Frontal cortex (tissue), 3 donors: ENCODE measurements at regions not wholly inside any gene's neighbourhood (a gene's known extent, or its start where the extent isn't known, plus 50 kb on each side); places are given as distances from the start of the nearest gene placed in this dataset.

Experiments
- DNase-seq, 2 donors: peaks; one replicate each; pipeline ENCODE4 v3.0.0; 2012; ENCODE audit warnings: low spot score in 2 of 2
- FAIRE-seq: peaks from 2 replicates; lab custom pipeline; 2012; peaks lifted over from hg19 to GRCh38; lab: Jason Lieb, UNC
- donor health status: control.
- donor health status: control.
- donor health status: control.

DNA sequence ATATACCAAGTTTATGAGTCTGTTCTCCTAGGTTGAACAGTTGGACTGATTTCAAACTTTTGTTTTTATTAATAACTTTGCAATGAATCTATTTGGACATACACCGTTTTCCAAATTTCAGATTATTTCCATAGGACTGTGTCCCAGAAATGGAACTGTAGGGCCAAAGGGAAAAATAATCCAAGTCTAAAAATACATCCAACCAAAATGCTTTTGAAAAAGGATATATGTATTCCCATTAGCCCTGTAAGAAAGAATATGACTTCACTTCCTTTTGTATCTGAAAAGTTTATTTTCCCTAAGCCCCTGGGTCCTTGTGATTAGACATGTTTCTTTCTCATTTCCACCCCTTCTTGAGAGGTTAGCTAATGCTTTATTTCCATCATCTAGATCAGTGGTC, 434.2 kb upstream of the MKI67 start:
- DNase-seq (no peak), FAIRE-seq (no peak)

- no peak for FAIRE-seq
- DNase-seq, result no peak
Observed at GRCh38 chr10:128560993-128561392, 434.8 kb upstream of the MKI67 start.

DNA sequence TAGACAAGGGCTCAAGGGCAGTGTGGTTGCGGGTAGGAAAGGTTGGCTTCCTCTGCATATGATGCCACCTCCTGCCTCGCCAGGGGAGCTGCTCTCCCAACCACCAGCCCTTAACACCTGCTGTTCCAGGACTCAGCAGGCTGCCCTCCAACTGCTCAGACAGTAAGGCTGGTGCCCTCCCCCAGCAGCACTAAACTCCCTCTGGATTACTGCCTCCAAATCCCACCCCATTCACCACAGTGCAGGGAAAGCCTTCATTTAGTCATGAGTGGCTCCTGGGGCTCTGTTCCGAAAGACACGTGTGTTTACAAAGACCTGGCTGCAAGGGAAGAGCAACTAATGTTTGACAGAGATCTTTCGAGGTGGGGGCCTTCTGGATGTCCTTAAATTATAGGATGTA, 437.2 kb upstream of the MKI67 start:
- FAIRE-seq (no peak), DNase-seq (no peak)

DNA sequence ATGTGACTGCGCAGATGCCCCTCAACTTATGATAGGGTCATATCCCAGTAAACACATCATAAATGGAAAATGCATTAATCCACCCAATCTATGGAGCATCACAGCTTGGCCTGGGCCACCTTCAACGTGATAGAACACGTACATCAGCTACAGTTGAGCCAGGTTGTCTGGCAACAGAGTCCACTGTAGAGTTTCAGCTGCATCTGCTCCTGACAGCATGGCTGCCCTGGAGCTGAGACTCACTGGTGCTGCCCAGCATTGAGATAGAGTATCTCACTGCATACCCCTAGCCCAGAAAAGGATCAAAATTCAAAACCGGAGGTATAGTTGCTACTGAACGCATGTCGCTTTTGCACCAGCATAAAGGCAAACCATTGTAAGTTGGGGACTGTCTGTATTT, 437.7 kb upstream of the MKI67 start:
- DNase-seq, result no peak
- no peak for FAIRE-seq

DNA sequence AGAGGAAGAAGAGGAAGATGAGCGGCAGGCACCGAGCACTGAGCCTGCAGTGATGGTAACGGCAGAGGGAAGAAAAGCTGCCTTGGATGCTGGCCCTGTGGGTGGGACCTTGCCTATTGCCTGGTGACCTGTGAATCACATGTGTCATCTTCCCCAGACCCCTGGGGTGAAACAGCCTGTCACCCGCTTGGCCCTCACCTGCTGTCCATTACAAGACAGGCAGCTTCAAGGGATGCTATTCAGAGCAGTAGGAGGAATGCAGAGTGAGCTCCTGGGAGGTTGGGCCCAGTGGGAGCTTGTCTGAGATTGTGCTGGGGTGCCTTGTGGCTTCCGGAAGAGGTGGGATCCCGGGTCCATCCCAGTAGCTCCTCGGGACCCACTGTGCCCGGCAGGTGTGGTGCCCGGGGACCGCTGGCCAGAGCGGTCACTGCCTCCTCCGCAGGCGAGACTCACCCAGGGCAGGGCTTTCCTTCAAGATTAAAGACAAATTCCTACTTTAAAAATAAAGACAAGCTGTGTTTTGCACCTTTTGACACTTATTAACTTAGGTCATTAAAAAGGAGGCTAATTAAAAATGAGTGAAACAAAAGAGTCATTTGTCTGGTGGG, 440.2 kb upstream of the MKI67 start:
- FAIRE-seq (no peak), DNase-seq (no peak)

- FAIRE-seq (no peak), DNase-seq (no peak)
Observed at GRCh38 chr10:128567551-128567950, 441.3 kb upstream of the MKI67 start.

DNA sequence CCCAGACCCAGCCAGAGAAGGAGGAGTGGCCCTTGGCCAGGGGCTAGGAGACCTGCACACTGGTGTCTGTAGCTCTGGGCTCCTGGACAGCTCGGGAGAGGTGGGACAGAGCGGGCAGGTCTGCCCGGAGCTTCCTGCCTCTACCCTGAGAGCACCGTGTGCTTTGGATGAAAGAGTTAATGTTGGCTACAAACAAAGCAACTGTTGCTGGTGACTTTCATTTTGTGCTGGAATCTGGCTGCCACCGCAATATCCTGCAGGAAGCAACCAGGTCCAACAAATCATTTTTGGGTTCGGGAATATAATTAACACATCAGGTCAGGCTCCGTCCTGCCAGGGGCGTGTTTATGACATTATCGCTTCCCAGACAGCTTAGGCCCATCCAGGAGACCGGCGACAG, 441.8 kb upstream of the MKI67 start:
- DNase-seq, result no peak
- FAIRE-seq, result no peak

DNA sequence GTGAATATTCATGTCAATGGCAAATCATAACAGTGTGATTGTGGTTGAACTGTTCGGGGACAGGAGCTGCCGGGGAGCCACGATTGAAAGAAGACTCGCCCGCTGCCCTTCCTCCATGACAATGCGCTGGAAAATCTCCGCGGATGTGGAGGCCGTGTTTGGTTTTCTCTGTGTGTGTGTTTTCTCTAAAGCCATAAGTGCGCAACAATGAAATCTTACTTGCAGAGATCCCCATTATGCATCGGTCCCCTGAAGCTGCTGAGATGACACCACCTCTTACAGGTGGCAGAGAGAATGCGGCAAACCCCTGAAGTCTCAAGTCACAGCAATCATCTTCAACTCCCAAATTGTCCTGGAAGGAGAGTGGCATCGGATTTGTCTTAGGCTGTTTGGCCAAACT, 442.3 kb upstream of the MKI67 start:
- FAIRE-seq (no peak), DNase-seq (no peak)

- no peak for DNase-seq
Observed at GRCh38 chr10:128568990-128569945, 443.0 kb upstream of the MKI67 start.

GRCh38 chr10:128570319-128570995, 444.2 kb upstream of the MKI67 start:
- DNase-seq, result no peak
- no peak for FAIRE-seq

More at GRCh38 chr10:128568990-128569945, 443.0 kb upstream of the MKI67 start:
- FAIRE-seq, result no peak

- DNase-seq (no peak), FAIRE-seq (no peak)
Observed at GRCh38 chr10:128571071-128571470, 444.8 kb upstream of the MKI67 start.

DNA sequence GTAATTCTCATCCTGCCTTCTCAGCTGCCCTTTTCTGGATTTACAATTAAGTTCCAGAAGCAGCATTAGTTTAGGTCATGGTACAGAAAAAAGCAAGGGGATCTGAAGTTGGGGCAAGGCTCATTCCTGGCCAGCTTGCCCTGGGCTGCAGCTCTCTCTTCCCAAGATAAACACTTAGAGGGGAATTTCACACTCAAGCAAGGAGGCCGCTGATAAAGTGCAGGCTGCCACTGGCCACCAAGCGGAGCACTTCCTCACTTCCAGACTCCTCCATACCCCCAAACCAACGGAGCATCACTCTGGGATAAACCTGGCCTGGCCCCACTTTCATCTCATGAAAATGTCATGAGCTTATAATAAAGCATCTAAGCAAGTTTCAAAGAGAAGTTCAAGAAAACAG, 445.5 kb upstream of the MKI67 start:
- DNase-seq, result no peak

GRCh38 chr10:128572696-128573095, 446.5 kb upstream of the MKI67 start:
- no peak for FAIRE-seq
- no peak for DNase-seq

More for the DNA sequence above, 445.5 kb upstream of the MKI67 start:
- no peak for FAIRE-seq

- no peak for FAIRE-seq
- no peak for DNase-seq
Observed at GRCh38 chr10:128573281-128573845, 447.1 kb upstream of the MKI67 start.

GRCh38 chr10:128573986-128574385, 447.8 kb upstream of the MKI67 start:
- no peak for FAIRE-seq
- no peak for DNase-seq

GRCh38 chr10:128574581-128575210, 448.5 kb upstream of the MKI67 start:
- FAIRE-seq (no peak), DNase-seq (no peak)

DNA sequence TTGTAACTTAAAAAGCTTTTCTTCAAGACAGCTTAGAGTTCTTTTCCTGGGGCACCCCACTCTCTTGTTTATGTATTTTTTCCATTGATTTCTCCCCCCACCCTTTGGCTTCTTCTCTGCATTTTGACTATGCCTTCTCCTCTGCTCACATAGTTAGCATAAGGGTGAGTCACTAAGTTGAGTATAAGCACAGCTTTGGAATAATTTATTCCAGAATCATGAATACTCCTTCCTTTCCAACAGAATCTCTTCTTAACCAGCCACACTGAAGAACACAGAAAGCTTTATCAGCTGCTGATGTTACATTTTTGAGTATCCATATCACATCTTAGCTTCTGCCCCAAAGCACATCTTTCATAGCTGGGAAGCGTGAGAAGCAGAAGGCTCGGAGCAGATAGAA, 449.5 kb upstream of the MKI67 start:
- no peak for FAIRE-seq
- DNase-seq, result no peak

DNA sequence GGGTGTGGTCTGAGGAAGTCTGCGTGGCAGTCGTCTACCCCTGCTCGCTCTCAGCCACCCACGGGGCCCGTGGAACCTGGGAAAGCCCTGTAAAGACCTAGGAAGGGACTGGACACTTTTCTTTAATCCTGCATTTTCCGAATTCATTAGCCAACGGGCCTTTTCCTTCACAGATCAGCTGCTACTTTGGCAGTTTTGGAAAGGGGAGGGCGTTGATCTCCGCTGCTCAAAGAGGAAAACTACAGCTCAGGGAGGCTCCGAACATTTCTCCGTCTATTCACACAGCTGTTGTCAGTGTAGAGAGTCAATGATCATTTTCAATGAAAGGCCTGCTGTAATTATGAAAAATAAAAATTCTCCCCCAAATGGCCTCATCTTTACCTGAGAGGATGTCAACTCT, 450.1 kb upstream of the MKI67 start:
- FAIRE-seq, result no peak
- no peak for DNase-seq

DNA sequence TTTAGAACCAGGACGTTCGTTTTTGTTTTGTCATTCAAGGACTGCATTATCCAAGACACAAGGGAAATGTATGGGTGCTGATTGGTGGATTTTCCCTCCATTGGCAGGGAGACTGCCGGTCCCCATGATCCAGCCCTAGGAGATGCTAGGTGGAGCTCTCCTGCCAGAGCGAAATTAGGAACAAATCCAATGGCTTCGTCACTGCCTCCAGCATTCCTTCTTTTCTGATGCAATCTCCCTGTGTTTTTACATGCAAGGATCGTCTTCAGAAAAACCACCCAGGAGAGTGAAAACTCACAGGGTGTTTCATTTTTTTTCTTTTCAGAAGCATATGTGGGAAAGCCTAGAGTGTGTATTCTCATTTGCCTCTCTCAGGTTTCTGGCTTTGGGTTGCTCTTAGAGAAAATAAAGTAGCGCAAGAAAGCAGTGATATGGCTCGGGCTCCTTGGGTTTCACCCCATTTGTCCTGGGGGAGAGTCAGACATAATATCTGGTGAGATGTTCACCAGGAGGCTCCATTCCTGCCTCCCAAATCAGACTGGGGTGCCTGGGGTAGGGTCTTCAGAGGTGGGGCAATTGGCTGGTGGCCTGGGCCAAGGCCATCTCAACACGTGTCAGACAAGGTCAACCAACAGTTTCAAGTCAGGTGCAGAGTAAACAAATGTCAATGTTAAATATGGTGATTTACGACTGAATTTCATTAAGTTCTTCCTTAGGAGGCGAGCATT, 450.9 kb upstream of the MKI67 start:
- DNase-seq (no peak), FAIRE-seq (no peak)
